ENCODE measurements at regions not wholly inside any gene's neighbourhood (a gene's known extent, or its start where the extent isn't known, plus 50 kb on each side); places are given as distances from the start of the nearest gene placed in this dataset.
A peak's percentile ranks its signal among the peaks of the same experiment; 100 is the strongest.

GRCh38 chr2:219995399-219995798, 368.0 kb downstream of the SLC4A3 start:
- no peak overlapping the region for H3K9ac ChIP-seq (ENCODE audit: low read length in 3 of 3)
- H3K36me3 ChIP-seq (ENCODE audit: control insufficient read depth in 2 of 3, insufficient read depth in 3 of 3, low read length in 3 of 3) = no peaks in the 10 kb centered on the region
- intact Hi-C loops (cut with DNase I) = no loop called here
- no peaks in the 10 kb centered on the region for H3K9me3 ChIP-seq (ENCODE audit: control insufficient read depth in 2 of 3, insufficient read depth in 1 of 3, low read length in 3 of 3)
- TF ChIP-seq, protein P1, sequence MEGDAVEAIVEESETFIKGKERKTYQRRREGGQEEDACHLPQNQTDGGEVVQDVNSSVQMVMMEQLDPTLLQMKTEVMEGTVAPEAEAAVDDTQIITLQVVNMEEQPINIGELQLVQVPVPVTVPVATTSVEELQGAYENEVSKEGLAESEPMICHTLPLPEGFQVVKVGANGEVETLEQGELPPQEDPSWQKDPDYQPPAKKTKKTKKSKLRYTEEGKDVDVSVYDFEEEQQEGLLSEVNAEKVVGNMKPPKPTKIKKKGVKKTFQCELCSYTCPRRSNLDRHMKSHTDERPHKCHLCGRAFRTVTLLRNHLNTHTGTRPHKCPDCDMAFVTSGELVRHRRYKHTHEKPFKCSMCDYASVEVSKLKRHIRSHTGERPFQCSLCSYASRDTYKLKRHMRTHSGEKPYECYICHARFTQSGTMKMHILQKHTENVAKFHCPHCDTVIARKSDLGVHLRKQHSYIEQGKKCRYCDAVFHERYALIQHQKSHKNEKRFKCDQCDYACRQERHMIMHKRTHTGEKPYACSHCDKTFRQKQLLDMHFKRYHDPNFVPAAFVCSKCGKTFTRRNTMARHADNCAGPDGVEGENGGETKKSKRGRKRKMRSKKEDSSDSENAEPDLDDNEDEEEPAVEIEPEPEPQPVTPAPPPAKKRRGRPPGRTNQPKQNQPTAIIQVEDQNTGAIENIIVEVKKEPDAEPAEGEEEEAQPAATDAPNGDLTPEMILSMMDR (IDR thresholded peaks at IDR 0.05; ENCODE audit: borderline replicate concordance, extremely low read depth, insufficient read depth) = no peak
- H3K4me3 ChIP-seq (ENCODE audit: low read length in 3 of 3) = no peak overlapping the region
- no peaks in the 10 kb centered on the region for H3K27me3 ChIP-seq (ENCODE audit: control insufficient read depth, insufficient read depth, low read length)
- peaks cover 0 to 2% (median 0%) of the 10 kb centered on the region in 3 donors for H3K4me1 ChIP-seq (ENCODE audit: control insufficient read depth in 2 of 3, insufficient read depth in 2 of 3, low read depth in 1 of 3, low read length in 3 of 3)
- H3K27ac ChIP-seq (ENCODE audit: low read depth in 2 of 2, low read length in 2 of 2) = no peak overlapping the region
- FAIRE-seq (no peak), DNase-seq (peak in 3 of 5 donors; percentile 35 to 58 (median 55))

GRCh38 chr2:219995991-219996765, 368.7 kb downstream of the SLC4A3 start:
- Histone ChIP-seq H3K4me1 (ENCODE audit: control insufficient read depth in 2 of 3, insufficient read depth in 2 of 3, low read depth in 1 of 3, low read length in 3 of 3) (peaks cover 0 to 2% (median 0%) of the 10 kb centered on the region in 3 donors), H3K27me3 (ENCODE audit: control insufficient read depth, insufficient read depth, low read length) (no peaks in the 10 kb centered on the region), H3K9me3 (ENCODE audit: control insufficient read depth in 2 of 3, insufficient read depth in 1 of 3, low read length in 3 of 3) (no peaks in the 10 kb centered on the region), H3K27ac (ENCODE audit: low read depth in 2 of 2, low read length in 2 of 2) (no peak overlapping the region), H3K9ac (ENCODE audit: low read length in 3 of 3) (no peak overlapping the region), H3K36me3 (ENCODE audit: control insufficient read depth in 2 of 3, insufficient read depth in 3 of 3, low read length in 3 of 3) (no peaks in the 10 kb centered on the region), H3K4me3 (ENCODE audit: low read length in 3 of 3) (no peak overlapping the region)
- intact Hi-C loops (cut with DNase I) = no loop called here
- TF ChIP-seq, protein P1 (IDR thresholded peaks at IDR 0.05; ENCODE audit: borderline replicate concordance, extremely low read depth, insufficient read depth) = no peak
- DNase-seq (no peak), FAIRE-seq (no peak)

DNA sequence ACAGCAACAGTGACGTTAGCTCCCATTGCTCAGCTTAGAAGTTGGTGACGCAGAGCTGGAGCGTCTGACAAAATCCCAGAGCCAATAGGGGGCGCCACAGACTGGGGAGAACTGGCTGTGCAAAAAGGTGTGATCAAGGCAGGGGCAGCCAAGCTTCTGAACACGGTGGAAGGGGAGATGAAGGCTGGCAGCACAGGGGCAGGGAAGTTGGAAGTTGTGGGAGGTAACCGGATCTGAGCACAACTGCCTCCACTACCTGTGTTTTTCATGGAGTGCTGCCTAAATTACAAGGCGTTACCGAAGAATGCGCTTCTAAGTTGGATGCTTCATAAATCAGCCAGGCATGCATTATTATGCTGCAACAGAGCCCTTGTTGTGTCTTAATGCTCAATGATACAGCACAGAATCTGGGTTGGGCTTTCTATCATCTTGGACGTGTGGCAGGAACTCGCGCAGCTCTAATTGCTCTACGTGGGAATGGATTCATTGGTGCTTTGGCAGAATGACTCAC, 370.0 kb downstream of the SLC4A3 start:
- Histone ChIP-seq H3K27ac (ENCODE audit: low read depth in 2 of 2, low read length in 2 of 2) (no peak overlapping the region), H3K36me3 (ENCODE audit: control insufficient read depth in 2 of 3, insufficient read depth in 3 of 3, low read length in 3 of 3) (no peaks in the 10 kb centered on the region), H3K4me1 (ENCODE audit: control insufficient read depth in 2 of 3, insufficient read depth in 2 of 3, low read depth in 1 of 3, low read length in 3 of 3) (peaks cover 0 to 2% (median 0%) of the 10 kb centered on the region in 3 donors), H3K27me3 (ENCODE audit: control insufficient read depth, insufficient read depth, low read length) (no peaks in the 10 kb centered on the region), H3K4me3 (ENCODE audit: low read length in 3 of 3) (no peak overlapping the region), H3K9me3 (ENCODE audit: control insufficient read depth in 2 of 3, insufficient read depth in 1 of 3, low read length in 3 of 3) (no peaks in the 10 kb centered on the region), H3K9ac (ENCODE audit: low read length in 3 of 3) (no peak overlapping the region)
- intact Hi-C loops (cut with DNase I) = no loop called here
- peak; percentile 78 to 94 (median 93) for DNase-seq
- no peak for FAIRE-seq
- TF ChIP-seq, protein P1 (IDR thresholded peaks at IDR 0.05; ENCODE audit: borderline replicate concordance, extremely low read depth, insufficient read depth) = peak; percentile 57

Data from kidney (tissue), 13 donors.